HCT116 (cell line): ENCODE measurements at regions not wholly inside any gene's neighbourhood (a gene's known extent, or its start where the extent isn't known, plus 50 kb on each side); places are given as distances from the start of the nearest gene placed in this dataset.

Experiments
- CEBPB ChIP-seq: IDR thresholded peaks from 2 replicates; pipeline ENCODE4 v1.6.1; 2012; ENCODE audit warnings: low read depth
- EZH2phosphoT487 ChIP-seq: fragments of 200-600 bp; IDR thresholded peaks from 2 replicates; pipeline ENCODE4 v1.6.1; 2018; ENCODE audit warnings: antibody characterized with exemption, borderline replicate concordance
- JUND ChIP-seq: IDR thresholded peaks from 2 replicates; pipeline ENCODE4 v1.6.1; 2012
- MAX ChIP-seq: IDR thresholded peaks from 2 replicates; pipeline ENCODE4 v1.6.1; 2012
- POLR2A ChIP-seq: IDR thresholded peaks from 2 replicates; pipeline ENCODE4 v1.7.0; 2011; ENCODE audit warnings: borderline replicate concordance; ENCODE audit not compliant: insufficient read depth, insufficient read length; ENCODE audit errors: extremely low read depth
- RAD21 ChIP-seq: IDR thresholded peaks from 2 replicates; pipeline ENCODE4 v1.6.1; 2012; ENCODE audit warnings: low read depth, mild to moderate bottlenecking
- REST ChIP-seq: IDR thresholded peaks from 2 replicates; pipeline ENCODE4 v1.6.1; 2012; ENCODE audit warnings: low read depth
- SIN3A ChIP-seq: IDR thresholded peaks from 2 replicates; pipeline ENCODE4 v1.6.1; 2012; ENCODE audit warnings: low read depth
- SRF ChIP-seq: IDR thresholded peaks from 2 replicates; pipeline ENCODE4 v1.6.1; 2012; ENCODE audit warnings: low read depth
- ZFX ChIP-seq: fragments of 450-650 bp; IDR thresholded peaks from 2 replicates; pipeline ENCODE4 v1.6.1; 2017
- ZNF274 ChIP-seq: fragments of 200-500 bp; sonication (Bioruptor generic); IDR thresholded peaks from 2 replicates; pipeline ENCODE4 v1.6.1; 2014; ENCODE audit warnings: mild to moderate bottlenecking, low read depth, low read length, inconsistent platforms
- TF ChIP-seq, protein P1 (sequence below), 3 experiments: fragments of 200-600 bp in 1 of 3; sonication (generic) in 1 of 3; IDR thresholded peaks in 2 of 3; conservative IDR thresholded peaks in 1 of 3; 2 replicates each; pipeline ENCODE4 v1.5.1; 2012 to 2017; ENCODE audit warnings: low read depth in 2 of 3, low read length in 2 of 3, antibody characterized with exemption in 1 of 3, borderline replicate concordance in 1 of 3, control low read depth in 1 of 3, mild to moderate bottlenecking in 1 of 3, mixed read lengths in 1 of 3, mixed run types in 1 of 3, moderate library complexity in 1 of 3; ENCODE audit not compliant: insufficient read depth in 1 of 3

DNA sequence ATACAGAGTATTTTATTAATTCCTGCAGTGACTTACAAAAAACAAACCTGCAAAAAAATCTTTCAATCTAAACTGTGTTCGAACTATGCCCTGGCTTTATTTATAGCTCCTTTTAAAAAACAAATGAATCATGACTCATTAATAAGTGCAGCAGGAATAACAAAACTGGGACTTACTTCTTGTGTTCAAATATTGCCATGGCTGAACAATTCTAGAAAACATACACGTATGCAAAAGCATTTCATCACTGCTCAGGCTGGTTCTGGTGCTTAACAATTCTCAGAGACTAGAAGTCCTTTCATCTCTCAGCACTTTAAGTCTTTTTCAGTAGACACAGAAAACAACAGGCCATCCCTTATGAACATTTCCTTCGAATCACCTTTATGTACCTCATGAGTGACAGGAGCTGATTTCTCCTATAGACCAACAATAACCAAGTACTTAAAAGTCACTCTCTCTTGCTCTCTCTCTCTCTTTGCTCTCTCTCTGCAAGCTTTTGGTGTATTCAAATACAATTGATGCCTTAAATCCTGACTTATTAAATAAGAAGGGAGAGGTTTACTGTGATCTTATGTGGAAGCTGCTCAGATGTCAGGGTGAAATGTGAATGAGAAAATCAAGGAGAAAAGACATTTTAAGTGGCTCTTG, 268.8 kb downstream of the TTC8 start:
- TF ChIP-seq, protein P1, sequence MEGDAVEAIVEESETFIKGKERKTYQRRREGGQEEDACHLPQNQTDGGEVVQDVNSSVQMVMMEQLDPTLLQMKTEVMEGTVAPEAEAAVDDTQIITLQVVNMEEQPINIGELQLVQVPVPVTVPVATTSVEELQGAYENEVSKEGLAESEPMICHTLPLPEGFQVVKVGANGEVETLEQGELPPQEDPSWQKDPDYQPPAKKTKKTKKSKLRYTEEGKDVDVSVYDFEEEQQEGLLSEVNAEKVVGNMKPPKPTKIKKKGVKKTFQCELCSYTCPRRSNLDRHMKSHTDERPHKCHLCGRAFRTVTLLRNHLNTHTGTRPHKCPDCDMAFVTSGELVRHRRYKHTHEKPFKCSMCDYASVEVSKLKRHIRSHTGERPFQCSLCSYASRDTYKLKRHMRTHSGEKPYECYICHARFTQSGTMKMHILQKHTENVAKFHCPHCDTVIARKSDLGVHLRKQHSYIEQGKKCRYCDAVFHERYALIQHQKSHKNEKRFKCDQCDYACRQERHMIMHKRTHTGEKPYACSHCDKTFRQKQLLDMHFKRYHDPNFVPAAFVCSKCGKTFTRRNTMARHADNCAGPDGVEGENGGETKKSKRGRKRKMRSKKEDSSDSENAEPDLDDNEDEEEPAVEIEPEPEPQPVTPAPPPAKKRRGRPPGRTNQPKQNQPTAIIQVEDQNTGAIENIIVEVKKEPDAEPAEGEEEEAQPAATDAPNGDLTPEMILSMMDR (IDR thresholded peaks at IDR 0.05 in 2 of 3, conservative IDR thresholded peaks at IDR 0.05 in 1 of 3; ENCODE audit: borderline replicate concordance in 1 of 3, insufficient read depth in 1 of 3, low read depth in 2 of 3, low read length in 2 of 3): no peak
- no peak for TF ChIP-seq RAD21
- TF ChIP-seq POLR2A: no peak
- no peak for TF ChIP-seq ZNF274
- no peak for TF ChIP-seq REST
- TF ChIP-seq MAX: no peak
- TF ChIP-seq JUND: no peak
- TF ChIP-seq SIN3A: no peak
- TF ChIP-seq SRF: no peak
- TF ChIP-seq CEBPB: no peak
- no peak for TF ChIP-seq ZFX
- TF ChIP-seq EZH2phosphoT487: no peak
